CD4-positive, alpha-beta T cell treated with Interleukin-6 for 4 hours (primary cell): ENCODE measurements at regions not wholly inside any gene's neighbourhood (a gene's known extent, or its start where the extent isn't known, plus 50 kb on each side); places are given as distances from the start of the nearest gene placed in this dataset.
"Not testable (repeated sequence)": the region's sequence is repeated elsewhere in the genome, so short reads cannot be mapped to it uniquely, and the experiment has no call there.

Experiments used
- DNase-seq: peaks from one replicate; pipeline ENCODE4 v3.0.0-alpha.2; 2020; ENCODE audit warnings: mixed read lengths

DNA sequence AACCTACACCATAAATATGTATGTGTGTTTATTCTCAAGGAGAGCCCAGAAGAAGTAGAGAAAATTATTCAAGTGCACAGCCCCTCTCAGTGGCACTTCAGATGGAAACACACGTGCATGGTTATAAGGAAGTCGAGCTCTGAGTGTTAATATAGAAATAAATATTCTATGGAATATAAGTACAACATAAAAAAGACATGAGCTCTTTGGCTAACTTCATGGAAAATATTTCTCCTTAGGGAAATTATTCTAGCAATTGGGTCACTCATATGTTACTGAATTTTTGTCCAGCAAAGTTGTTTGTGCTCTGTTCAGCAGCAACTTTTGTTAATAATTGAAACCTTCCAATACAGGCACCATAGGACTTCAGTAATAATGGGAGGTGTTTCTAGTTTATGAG is 939.0 kb downstream of the LRFN5 start:
- DNase-seq, result no peak

DNA sequence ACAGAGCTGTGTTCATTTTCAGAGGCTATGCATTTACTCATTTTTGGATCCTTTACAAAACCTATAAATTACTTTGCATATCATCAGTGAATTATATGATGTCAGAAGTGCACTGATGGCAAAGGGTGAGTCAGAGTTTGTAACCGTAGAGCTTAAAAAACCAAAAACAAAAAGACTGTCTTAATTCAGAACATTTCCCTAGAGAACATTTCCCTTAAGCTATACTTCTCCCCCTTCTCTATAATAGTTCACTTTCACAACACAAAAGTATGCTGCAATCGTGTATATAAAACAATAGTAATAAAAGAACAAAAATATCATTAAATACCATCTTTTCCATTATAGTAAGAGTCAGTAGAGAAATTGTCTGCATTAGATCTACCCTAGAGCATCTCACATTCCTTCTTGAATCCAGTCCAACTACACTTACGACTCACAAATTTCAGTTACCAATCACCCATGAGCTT is 934.9 kb downstream of the LRFN5 start:
- DNase-seq, result no peak

DNA sequence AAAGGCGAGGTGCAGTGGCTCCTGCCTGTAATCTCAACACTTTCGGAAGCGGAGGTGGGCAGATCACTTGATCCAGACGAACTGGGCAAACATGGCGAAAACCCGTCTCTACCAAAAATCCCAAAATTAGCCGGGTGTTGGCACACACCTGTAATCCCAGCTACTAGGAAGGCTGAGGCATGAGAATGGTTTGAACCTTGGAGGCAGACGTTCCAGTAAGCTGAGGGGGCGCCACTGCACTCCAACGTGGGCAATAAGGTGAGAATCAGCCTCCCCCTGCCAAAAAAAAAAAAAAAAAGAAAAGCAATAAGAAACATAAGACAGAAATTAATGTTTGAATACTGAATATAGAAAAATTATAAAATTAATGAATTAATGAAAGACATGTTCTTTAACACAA is 928.7 kb downstream of the LRFN5 start:
- DNase-seq, result no peak

DNA sequence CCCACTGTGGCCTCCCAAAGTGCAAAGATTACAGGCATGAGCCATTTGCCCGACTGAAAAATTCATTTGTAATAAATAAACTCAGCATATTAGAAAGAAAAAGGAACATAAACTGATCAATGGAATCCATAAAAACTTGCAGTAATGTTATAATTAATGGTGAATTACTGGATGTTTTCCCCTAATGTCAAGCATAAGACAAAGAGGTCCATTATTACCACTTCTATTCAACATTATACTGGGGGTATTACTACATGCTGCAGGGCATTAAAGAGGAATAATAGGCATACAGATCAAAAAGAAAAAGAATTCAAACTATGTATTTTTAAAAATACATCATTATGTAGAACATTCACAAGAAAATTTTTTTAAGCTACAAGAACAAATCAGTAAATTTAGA is 926.8 kb downstream of the LRFN5 start:
- no peak for DNase-seq

DNA sequence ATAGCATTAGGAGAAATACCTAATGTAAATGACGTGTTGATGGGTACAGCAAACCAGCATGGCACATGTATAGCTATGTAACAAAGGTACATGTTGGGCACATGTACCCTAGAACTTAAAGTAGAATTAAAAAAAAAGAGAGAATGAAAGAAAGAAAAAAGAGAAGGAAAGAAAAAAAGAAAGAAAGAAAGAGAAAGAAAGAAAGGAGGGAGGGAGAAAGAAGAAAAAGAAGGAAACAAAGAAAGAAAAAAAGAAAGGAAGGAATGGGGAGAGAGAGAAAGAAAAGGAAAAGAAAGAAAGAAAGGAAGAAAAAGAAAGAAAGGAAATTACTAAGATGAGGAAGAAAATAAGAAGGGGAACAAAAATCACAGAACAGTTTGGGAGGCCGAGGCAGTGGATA is 925.5 kb downstream of the LRFN5 start:
- no peak for DNase-seq

DNA sequence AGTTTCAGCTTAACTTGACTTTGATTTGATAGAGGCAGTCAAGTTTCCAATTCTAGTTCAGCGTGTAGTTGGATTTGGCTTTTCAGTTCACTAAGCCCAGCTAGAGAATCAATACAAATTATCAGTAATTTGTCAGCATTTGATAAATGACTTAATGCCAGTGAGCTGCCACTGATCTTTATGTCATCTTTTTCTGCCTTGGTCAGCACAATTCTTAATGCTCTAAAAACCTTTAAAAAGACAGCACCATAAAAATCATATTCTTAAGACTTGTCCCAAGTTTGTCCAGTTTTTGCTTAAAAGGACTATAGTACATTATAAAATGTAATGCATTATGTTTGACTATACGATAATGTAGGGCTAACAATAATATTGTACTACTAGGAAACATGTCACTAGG is 920.5 kb downstream of the LRFN5 start:
- DNase-seq, result no peak

DNA sequence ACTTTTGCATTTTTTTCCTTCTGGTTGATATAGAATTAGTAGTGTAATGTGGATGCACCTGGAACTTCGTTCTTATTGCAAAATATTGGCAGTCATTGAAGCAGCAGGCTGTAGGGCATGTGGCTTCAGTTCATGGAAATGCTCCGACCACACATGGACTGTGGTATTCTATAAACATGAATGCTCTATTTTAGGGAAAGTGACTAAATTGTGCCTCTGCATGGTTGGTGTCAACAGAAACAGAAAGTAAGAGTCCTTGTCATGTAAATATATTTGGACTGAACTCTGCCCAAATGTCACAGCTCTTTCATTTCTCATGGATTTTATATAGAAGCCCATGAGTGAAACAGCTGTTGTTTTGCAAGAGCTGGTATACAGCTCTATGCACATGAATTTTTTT is 917.0 kb downstream of the LRFN5 start:
- DNase-seq, result no peak

DNA sequence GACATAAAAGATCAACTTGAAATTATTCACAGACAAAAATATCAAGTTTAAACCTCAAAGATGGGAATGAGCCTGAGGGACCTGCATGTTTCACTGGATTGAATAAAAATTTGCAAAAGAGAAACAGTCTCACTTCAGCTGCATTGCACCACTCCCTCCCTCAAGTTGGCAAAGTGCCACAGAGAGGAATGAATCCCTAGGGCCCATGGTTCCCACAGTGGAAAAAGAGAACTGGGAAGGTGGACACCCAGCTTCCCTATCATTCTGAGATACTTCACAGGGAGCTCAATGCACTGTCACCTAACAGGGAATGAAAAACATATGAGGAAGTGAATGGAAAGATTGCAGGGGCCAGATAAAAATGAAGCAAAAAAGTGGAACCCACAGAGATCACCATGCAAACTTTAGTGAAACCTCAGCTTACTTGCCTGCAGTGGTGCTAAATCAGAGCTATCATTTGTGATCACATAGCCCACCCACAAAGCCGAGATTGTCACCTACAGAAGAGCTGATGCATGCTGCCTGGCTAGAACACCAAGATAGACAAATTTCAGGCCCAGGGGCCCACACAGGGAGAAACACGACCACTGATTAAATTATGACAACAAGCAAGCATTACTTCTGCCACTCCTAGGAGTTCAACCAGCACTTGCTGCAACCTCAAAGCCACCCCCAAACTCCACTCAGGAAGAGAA is 911.3 kb downstream of the LRFN5 start:
- DNase-seq, result no peak

DNA sequence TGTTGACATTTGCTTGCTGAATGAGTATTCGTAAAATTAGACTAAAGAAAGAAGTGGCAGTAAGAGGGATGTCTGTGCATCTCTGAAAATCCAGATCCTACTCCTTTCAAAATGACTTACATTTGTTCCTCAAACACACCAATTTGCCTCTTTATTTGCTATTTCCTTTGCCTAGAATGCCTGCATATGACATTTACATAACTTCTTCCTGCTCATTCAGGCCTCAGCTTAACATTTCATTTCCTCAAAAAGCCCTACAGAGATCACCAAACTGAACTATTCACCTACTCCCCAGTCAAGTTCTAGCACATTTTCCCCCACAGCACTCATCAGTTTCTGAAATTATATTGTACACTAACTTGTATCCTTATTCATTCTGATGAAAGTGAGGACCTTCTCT is 907.2 kb downstream of the LRFN5 start:
- no peak for DNase-seq

DNA sequence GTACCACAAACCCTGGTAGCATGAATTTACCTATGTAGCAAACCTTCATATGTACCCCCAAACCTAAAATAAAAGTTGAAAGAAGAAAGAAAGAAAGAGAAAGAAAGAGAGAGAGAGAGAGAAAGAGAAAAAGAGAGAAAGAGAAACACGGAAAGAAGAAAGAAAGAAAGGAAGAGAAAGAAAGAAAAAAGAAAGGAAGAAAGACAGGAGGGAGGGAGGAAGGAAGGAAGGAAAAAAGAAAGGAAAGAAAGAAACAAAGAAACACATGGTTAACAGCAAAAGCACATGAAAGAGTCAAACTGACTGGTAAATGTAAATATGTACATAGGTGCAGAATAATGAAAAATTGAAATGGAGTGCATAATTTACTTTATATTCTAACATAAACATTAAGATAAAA is 903.4 kb downstream of the LRFN5 start:
- no peak for DNase-seq

DNA sequence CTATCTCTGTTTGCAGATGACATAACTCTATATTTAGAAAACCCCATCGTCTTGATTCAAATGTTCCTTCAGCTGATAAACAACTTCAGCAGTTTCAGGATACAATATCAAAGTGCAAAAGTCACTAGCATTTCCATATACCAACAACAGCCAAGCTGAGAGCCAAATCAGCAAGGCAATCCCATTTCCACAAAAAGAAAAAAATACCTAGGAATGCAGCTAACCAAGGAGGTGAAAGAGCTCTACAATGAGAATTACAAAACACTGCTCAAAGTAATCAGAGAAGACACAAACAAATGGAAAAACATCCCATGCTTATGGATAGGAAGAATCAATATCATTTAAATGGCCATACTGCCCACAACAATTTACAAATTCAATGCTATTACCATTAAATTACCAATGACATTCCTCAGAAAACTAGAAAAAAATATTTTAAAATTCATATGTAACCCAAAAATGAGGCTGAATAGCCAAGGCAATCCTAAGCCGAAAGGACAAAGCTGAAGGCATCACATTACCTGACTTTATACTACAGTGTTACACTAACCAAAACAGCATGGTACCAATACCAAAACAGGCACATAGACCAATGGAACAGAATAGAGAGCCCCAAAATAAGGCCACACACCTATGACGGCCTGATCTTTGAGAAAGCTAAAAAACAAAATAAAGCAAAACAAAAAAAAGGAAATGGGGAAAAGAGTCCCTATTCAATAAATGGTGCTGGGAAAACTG is 901.7 kb downstream of the LRFN5 start:
- no peak for DNase-seq

DNA sequence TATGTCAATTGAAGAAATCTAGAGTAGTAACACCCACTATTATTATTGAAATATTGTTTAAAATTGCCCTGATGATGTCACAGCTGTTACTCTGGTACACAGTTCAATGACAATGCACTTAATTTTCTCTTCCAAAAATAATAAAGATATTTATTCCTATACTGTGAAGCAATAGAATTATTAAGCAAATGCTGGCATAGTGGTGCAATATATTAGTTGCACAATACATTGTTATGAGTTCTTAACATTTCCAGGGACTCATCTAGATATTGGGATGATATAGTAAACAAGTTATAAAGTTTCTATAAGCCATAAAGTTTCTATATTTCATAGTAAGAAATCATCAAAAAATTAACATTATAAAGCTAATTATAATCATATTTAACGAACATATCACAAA is 897.8 kb downstream of the LRFN5 start:
- DNase-seq, result no peak

DNA sequence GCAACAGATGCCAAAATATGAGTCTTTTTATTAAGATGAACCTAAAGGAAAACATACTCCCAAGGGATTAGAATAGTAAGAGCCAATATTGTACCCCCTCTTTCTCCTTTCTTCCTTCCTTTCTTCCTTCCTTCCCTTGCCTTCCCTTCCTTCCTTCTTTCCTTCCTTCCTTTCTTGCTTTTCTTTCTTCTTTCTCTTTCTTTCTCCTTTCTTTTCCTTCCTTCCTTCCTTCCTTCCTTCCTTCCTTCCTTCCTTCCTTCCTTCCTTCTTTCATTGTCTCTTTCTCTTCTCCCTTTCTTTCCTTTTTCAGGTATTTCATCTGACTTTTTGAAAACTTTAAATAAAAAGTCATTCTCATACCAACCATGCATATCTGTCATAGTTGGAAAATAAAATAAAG is 892.5 kb downstream of the LRFN5 start:
- no peak for DNase-seq

DNA sequence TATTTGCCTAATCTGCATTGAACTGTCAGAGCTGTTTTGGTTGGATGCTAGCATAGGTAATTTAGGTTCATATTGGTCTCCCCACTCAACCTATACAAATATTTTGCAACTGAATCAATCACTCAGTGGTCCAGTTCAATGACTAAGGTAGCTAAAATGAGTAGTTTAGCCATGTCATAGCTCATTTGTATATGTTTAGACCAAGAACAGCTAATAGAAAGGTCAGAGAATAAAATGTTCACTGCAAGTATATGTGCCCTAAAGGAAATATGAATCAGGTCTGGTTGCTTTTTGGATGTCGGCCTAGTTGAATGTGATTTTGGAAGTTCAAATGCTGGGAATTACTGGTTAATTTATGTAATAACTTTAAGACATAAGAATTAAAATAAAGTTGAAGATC is 883.9 kb downstream of the LRFN5 start:
- DNase-seq, result no peak

DNA sequence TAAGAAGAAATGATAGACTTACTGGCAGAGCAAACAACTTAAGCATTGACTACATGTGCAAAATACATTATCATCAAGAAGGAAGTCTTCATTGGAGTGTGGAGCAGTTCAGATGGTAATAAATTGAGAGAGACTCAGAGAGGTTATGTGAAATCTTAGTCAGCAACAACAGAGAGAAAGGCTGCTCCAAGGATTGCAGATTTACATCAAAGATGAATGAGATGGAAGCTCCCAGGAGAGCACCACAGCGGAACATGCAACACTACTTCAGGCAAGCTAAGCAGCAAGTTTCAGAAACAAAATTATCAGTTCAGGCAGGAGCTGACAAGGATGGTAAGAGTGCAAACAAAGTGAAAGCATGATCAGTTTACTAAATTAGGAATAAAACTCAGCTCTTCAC is 882.3 kb downstream of the LRFN5 start:
- no peak for DNase-seq

DNA sequence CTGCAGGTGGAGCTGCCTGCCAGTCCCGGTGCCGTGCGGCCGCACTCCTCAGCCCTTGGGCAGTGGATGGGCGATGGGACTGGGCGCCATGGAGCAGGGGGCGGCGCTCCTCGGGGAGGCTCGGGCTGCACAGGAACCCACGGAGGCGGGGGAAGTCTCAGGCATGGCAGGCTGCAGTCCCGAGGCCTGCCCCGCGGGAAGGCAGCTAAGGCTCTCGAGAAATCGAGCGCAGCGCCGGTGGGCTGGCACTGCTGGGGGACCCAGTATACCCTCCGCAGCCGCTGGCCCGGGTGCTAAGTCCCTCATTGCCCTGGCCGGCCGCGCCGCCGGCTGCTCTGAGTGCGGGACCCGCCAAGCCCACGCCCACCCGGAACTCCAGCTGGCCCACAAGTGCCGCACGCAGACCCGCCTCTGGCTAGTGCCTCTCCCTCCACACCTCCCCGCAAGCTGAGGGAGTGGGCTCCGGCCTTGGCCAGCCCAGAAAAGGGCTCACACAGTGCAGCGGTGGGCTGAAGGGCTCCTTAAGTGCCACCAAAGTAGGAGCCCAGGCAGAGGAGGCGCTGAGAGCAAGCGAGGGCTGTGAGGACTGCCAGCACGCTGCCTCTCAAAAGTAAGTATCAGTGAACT is 875.8 kb downstream of the LRFN5 start:
- not testable (repeated sequence) for DNase-seq

DNA sequence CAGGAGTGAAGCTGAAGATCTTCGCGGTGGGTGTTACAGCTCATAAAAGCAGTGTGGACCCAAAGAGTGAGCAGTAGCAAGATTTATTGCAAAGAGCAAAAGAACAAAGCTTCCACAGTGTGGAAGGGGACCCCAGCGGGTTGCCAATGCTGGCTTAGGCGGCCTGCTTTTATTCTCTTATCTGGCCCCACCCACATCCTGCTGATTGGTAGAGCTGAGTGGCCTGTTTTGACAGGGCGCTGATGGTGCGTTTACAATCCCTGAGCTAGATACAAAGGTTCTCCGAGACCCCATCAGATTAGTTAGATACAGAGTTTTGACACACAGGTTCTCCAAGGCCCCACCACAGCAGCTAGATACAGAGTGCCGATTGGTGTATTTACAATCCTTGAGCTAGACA is 875.0 kb downstream of the LRFN5 start:
- not testable (repeated sequence) for DNase-seq

DNA sequence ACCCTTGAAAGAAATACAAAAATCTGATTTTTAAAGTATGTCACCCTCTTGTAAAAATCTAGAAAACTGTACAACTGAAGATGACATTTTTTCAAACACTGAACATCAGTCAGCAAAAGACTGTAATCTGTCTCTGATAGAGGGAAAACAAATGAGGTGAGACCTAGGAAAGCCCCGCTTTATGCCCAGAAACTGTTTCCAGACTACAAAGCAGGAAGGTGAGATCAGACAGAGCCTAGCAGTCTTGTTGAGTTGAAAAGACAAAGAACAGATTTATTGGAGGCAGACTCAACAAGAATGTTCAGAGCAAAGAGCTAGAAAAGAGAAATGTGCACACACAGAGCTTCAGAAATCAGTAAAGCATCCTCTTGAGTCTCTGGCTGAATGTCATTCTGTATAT is 873.6 kb downstream of the LRFN5 start:
- no peak for DNase-seq

DNA sequence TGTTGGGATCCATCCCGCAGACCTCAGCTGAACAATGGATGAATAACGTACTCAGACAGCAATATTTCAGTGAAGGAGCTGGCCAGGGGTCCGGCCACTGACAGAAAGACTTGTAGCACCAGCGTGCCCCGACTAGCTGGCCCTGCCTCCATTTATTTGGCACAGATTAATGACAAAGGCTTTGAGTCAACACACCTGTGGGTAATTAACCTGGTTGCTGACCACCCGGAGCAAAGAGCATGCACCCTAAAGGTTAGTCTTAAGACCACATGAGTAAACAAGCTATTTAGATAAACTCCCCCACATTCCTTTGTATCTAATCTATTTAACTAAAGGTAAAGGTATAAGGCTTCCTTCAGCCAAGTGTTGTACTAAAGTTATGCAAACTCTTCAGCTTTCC is 868.6 kb downstream of the LRFN5 start:
- no peak for DNase-seq

DNA sequence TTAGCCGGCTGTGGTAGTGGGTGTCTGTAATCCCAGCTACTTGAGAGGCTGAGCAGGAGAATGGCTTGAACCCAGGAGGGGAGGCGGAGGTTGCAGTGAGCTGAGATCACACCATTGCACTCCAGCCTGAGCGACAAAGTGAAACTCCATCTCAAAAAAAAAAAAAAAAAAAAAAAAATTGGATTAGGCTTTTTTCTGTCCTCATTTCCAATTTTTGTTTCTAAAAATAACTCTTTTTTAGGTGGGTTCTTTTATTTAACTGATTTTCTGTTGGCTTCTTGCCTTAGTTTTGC is 863.7 kb downstream of the LRFN5 start:
- DNase-seq, result no peak

DNA sequence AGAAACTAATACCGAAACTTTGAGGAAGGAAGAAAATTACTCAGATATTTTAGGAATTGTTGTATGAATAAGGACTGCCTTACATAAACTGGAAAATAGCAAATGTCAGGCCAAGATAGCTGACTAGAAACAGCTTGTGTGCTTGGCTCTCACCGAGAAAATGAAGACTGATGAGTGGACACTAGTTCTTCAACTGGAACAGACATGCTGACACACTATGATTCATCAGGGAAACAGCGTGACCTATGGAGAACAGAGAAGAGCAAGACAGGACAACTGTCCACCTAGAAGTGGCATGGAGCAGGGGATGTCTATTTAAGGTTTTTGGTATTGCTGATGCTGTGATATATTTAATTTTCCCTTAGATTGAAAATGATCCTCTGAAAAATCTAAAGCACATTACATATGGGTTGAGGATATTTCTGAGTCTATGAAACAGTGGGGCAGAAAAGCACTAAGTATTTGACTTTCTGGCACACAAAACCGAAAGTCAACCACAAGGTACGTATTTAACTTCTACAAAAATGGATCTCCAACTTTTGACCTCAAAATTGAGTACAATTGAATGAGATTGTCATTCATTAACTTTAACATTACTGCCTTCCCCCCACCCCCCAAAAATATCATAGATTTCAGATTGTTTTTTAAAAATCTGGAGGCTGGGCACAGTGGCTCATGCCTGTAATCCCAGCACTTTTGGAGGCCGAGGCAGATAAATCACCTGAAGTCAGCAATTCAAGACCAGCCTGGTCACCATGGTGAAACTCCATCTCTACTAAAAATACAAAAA is 863.2 kb downstream of the LRFN5 start:
- DNase-seq, result no peak

DNA sequence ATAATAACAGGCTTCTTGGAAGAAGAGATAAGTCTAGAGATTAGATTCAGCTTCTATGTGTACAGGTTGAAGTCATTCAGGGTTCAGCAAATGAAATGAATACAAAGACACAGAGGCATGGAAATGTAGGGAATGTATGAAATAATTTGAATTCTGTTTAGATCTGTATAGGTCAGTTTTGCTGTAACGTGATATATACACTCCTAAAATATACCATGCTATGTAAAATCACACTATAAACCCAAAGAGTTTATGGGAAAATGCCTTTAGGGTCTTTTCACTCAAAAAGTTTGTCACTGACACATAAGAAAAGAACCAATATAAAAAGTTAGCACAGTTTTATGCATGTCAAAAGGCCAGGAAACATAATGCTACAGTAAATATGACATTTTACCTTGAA is 854.0 kb downstream of the LRFN5 start:
- DNase-seq, result no peak

DNA sequence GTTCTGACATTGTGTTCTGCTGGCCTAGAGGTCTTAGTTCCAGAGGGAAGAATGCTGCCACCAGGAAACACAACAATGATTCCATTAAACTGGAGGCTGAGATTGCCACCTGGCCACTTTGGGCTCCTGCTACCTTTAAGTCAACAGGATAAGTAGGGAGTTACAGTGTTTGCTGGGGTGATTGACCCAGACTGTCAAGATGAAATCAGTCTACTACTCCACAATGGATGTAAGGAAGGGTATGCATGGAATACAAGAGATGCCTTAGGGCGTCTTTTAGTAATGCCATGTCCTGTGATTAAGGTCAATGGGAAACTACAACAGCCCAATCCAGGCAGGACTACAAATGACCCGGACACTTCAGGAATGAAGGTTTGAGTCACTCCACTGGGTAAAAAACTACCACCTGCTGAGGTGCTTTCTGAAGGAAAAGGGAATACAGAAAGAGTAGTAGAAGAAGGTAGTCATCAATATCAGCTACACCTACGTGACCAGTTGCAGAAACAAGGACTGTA is 852.6 kb downstream of the LRFN5 start:
- DNase-seq, result no peak
